GM23338 (cell line): ENCODE measurements at regions not wholly inside any gene's neighbourhood (a gene's known extent, or its start where the extent isn't known, plus 50 kb on each side); places are given as distances from the start of the nearest gene placed in this dataset.

Experiments used
- ATAC-seq: fragments of 200-7000 bp; cut with Tn5 transposase; 3 replicates; pipeline ENCODE4 v1.9.1; 2020
- DNase-seq: peaks from one replicate; pipeline ENCODE4 v3.0.0-alpha.2; 2015; ENCODE audit warnings: low spot score
- H2AFZ ChIP-seq: fragments of 200-600 bp; sonication (generic); 2 replicates; pipeline ENCODE4 v1.8.0; 2016; ENCODE audit warnings: antibody characterized with exemption, mild to moderate bottlenecking, moderate library complexity
- H3F3A ChIP-seq: fragments of 200-600 bp; sonication (generic); replicated peaks from 2 replicates; pipeline ENCODE4 v1.8.0; 2017; ENCODE audit warnings: antibody characterized with exemption, mixed run types, low read depth
- H3K27ac ChIP-seq: fragments of 200-600 bp; sonication (generic); 2 replicates; pipeline ENCODE4 v1.6.1; 2016; ENCODE audit warnings: low read depth
- H3K27me3 ChIP-seq: fragments of 200-600 bp; sonication (generic); 2 replicates; pipeline ENCODE4 v1.8.0; 2016; ENCODE audit warnings: mild to moderate bottlenecking, mixed run types, moderate library complexity; ENCODE audit not compliant: insufficient read depth
- H3K36me3 ChIP-seq: fragments of 200-600 bp; sonication (generic); 2 replicates; pipeline ENCODE4 v1.8.0; 2016; ENCODE audit warnings: mild to moderate bottlenecking; ENCODE audit not compliant: insufficient read depth
- H3K4me1 ChIP-seq: fragments of 200-600 bp; sonication (generic); 2 replicates; pipeline ENCODE4 v1.8.0; 2016; ENCODE audit warnings: mild to moderate bottlenecking, moderate library complexity; ENCODE audit not compliant: insufficient read depth
- H3K4me2 ChIP-seq: fragments of 200-600 bp; sonication (generic); 2 replicates; pipeline ENCODE4 v1.7.1; 2017; ENCODE audit warnings: mixed run types
- H3K4me3 ChIP-seq: fragments of 200-600 bp; sonication (generic); 2 replicates; pipeline ENCODE4 v1.6.1; 2016; ENCODE audit warnings: mixed run types
- H3K79me2 ChIP-seq: fragments of 200-600 bp; sonication (generic); replicated peaks from 2 replicates; pipeline ENCODE4 v1.8.0; 2017; ENCODE audit warnings: mild to moderate bottlenecking; ENCODE audit not compliant: insufficient read depth
- H3K9me2 ChIP-seq: fragments of 200-600 bp; sonication (generic); 2 replicates; pipeline ENCODE4 v1.8.0; 2017; ENCODE audit not compliant: insufficient read depth
- H4K20me1 ChIP-seq: fragments of 200-600 bp; sonication (generic); replicated peaks from 2 replicates; pipeline ENCODE4 v1.8.0; 2017; ENCODE audit warnings: mild to moderate bottlenecking; ENCODE audit not compliant: insufficient read depth
- H3K27ac Mint-ChIP-seq: 2 replicates; pipeline ENCODE4 v1.8.0; 2020; ENCODE audit warnings: inconsistent platforms, mild to moderate bottlenecking, moderate library complexity, mixed read lengths
- H3K27me3 Mint-ChIP-seq: 3 replicates; pipeline ENCODE4 v1.8.0; 2022; ENCODE audit warnings: low read depth, mild to moderate bottlenecking, moderate library complexity, mixed read lengths, inconsistent platforms; ENCODE audit not compliant: insufficient read depth, poor library complexity
- H3K36me3 Mint-ChIP-seq: 3 replicates; pipeline ENCODE4 v1.8.0; 2021; ENCODE audit warnings: low read depth, mild to moderate bottlenecking, inconsistent platforms, moderate library complexity, mixed read lengths
- H3K4me1 Mint-ChIP-seq: 3 replicates; pipeline ENCODE4 v1.8.0; 2020; ENCODE audit warnings: mild to moderate bottlenecking, inconsistent platforms, mixed read lengths
- H3K4me3 Mint-ChIP-seq: 3 replicates; pipeline ENCODE4 v1.8.0; 2021; ENCODE audit warnings: moderate library complexity, mild to moderate bottlenecking, inconsistent platforms, mixed read lengths
- H3K9me3 Mint-ChIP-seq: 3 replicates; pipeline ENCODE4 v1.8.0; 2020; ENCODE audit warnings: moderate library complexity, mild to moderate bottlenecking, inconsistent platforms, mixed read lengths
- CREB1 ChIP-seq: fragments of 250-450 bp; sonication (Bioruptor Pico); IDR thresholded peaks from 2 replicates; pipeline ENCODE4 v1.5.0; 2020; ENCODE audit warnings: low read depth, mild to moderate bottlenecking, moderate library complexity
- CTCF ChIP-seq, 2 experiments: fragments of 200-600 bp in 1 of 2; sonication (generic) in 1 of 2; conservative IDR thresholded peaks; 2 replicates each; pipeline versions ENCODE4 v1.5.1 to v1.6.1; 2016 to 2017; ENCODE audit warnings: antibody characterized with exemption in 2 of 2, low read depth in 2 of 2, mild to moderate bottlenecking in 2 of 2, moderate library complexity in 1 of 2
- ETS1 ChIP-seq: IDR thresholded peaks from 2 replicates; pipeline ENCODE4 v1.6.1; 2016; ENCODE audit warnings: antibody characterized with exemption
- EZH2 ChIP-seq: fragments of 200-600 bp; sonication (generic); IDR thresholded peaks from one replicate; pipeline ENCODE4 v1.8.0; 2017; ENCODE audit warnings: antibody characterized with exemption, mild to moderate bottlenecking, low read depth; ENCODE audit not compliant: unreplicated experiment
- EZH2phosphoT487 ChIP-seq: fragments of 200-600 bp; sonication (generic); IDR thresholded peaks from one replicate; pipeline ENCODE4 v1.8.1; 2018; ENCODE audit warnings: antibody characterized with exemption; ENCODE audit not compliant: unreplicated experiment
- JUNB ChIP-seq: IDR thresholded peaks from one replicate; pipeline ENCODE4 v1.6.1; 2016; ENCODE audit warnings: antibody characterized with exemption; ENCODE audit not compliant: unreplicated experiment
- NANOG ChIP-seq: IDR thresholded peaks from 2 replicates; pipeline ENCODE4 v1.6.1; 2016; ENCODE audit warnings: antibody characterized with exemption, borderline replicate concordance
- POLR2AphosphoS5 ChIP-seq: IDR thresholded peaks from 2 replicates; pipeline ENCODE4 v1.6.1; 2016; ENCODE audit warnings: antibody characterized with exemption, low read depth
- REST ChIP-seq: IDR thresholded peaks from one replicate; pipeline ENCODE4 v1.6.1; 2018; ENCODE audit warnings: antibody characterized with exemption; ENCODE audit not compliant: unreplicated experiment
- STAT1 ChIP-seq: IDR thresholded peaks from one replicate; pipeline ENCODE4 v1.6.1; 2016; ENCODE audit warnings: antibody characterized with exemption; ENCODE audit not compliant: unreplicated experiment
- ZNF114 ChIP-seq: fragments of 250-450 bp; sonication (Bioruptor Pico); IDR thresholded peaks from 2 replicates; pipeline ENCODE4 v1.5.0; 2020; ENCODE audit warnings: mild to moderate bottlenecking, moderate library complexity
- ZNF331 ChIP-seq: fragments of 250-450 bp; sonication (Bioruptor Pico); IDR thresholded peaks from 2 replicates; pipeline ENCODE4 v1.5.0; 2020; ENCODE audit warnings: low read depth, mild to moderate bottlenecking, moderate library complexity

- TF ChIP-seq ZNF114 (CRISPR knock-in tag) = no peak
- no peak for TF ChIP-seq EZH2phosphoT487
Observed at GRCh38 chr1:91201694-91202093, 179.9 kb upstream of the ZNF644 start (continued).

- peaks cover 2% of the 10 kb centered on the region for H3K27me3 Mint-ChIP-seq
- peak overlapping the region; percentile 47; the same call in 1 of the 2 replicates for H2AFZ ChIP-seq
- H3K27me3 ChIP-seq = no peaks in the 10 kb centered on the region
- TF ChIP-seq STAT1 = no peak
- TF ChIP-seq CREB1 (CRISPR knock-in tag) = no peak
- no peak for TF ChIP-seq EZH2
- no peak for TF ChIP-seq POLR2AphosphoS5
- TF ChIP-seq JUNB = no peak
- no peak for TF ChIP-seq EZH2phosphoT487
- H3K4me1 ChIP-seq = no peaks in the 10 kb centered on the region; the same call in 1 of the 2 replicates
- no peaks in the 10 kb centered on the region for H3K9me2 ChIP-seq
- no peak overlapping the region for H3K4me3 ChIP-seq
- H3F3A ChIP-seq = no peaks in the 10 kb centered on the region
- H3K36me3 Mint-ChIP-seq = no peaks in the 10 kb centered on the region
- no peak overlapping the region; the same call in 1 of the 2 replicates for H3K4me2 ChIP-seq
- no peaks in the 10 kb centered on the region for H3K9me3 Mint-ChIP-seq
- no peaks in the 10 kb centered on the region for H4K20me1 ChIP-seq
- H3K27ac Mint-ChIP-seq = no peak overlapping the region
- H3K4me1 Mint-ChIP-seq = peaks cover 12% of the 10 kb centered on the region
- H3K27ac ChIP-seq = 0 out of 2 replicates have a peak overlapping the region, but pooled peaks have one; percentile 15
- no peak for ATAC-seq
- H3K36me3 ChIP-seq = no peaks in the 10 kb centered on the region
- no peaks in the 10 kb centered on the region for H3K79me2 ChIP-seq
- no peak overlapping the region for H3K4me3 Mint-ChIP-seq
- DNase-seq = no peak
Observed at GRCh38 chr1:91201176-91201575, 179.3 kb upstream of the ZNF644 start.

- H4K20me1 ChIP-seq = no peaks in the 10 kb centered on the region
- H3K27ac ChIP-seq = 0 out of 2 replicates have a peak overlapping the region, but pooled peaks have one; percentile 15
- no peak overlapping the region; the same call in 1 of the 2 replicates for H3K4me2 ChIP-seq
- no peaks in the 10 kb centered on the region for H3K79me2 ChIP-seq
- H3K4me1 Mint-ChIP-seq = peaks cover 12% of the 10 kb centered on the region
- no peaks in the 10 kb centered on the region for H3K27me3 ChIP-seq
- no peaks in the 10 kb centered on the region for H3K9me2 ChIP-seq
- H3K4me1 ChIP-seq = no peaks in the 10 kb centered on the region; the same call in 1 of the 2 replicates
- peaks cover 2% of the 10 kb centered on the region for H3K27me3 Mint-ChIP-seq
- H3K4me3 Mint-ChIP-seq = no peak overlapping the region
- peak overlapping the region; percentile 47; the same call in 1 of the 2 replicates for H2AFZ ChIP-seq
- H3K4me3 ChIP-seq = no peak overlapping the region
- H3F3A ChIP-seq = no peaks in the 10 kb centered on the region
- no peak overlapping the region for H3K27ac Mint-ChIP-seq
- H3K36me3 ChIP-seq = no peaks in the 10 kb centered on the region
- ATAC-seq (no peak), DNase-seq (no peak)
- no peaks in the 10 kb centered on the region for H3K36me3 Mint-ChIP-seq
- H3K9me3 Mint-ChIP-seq = no peaks in the 10 kb centered on the region
- no peak for TF ChIP-seq ZNF331 (CRISPR knock-in tag)
- TF ChIP-seq ZNF114 (CRISPR knock-in tag) = no peak
- TF ChIP-seq CTCF (conservative IDR thresholded peaks at IDR 0.05; ENCODE audit: low read depth in 2 of 2) = no peak
- no peak for TF ChIP-seq EZH2
- TF ChIP-seq CREB1 (CRISPR knock-in tag) = no peak
- no peak for TF ChIP-seq REST
- TF ChIP-seq NANOG = no peak
- no peak for TF ChIP-seq STAT1
- TF ChIP-seq ETS1 = no peak
- TF ChIP-seq EZH2phosphoT487 = no peak
- no peak for TF ChIP-seq POLR2AphosphoS5
Observed at GRCh38 chr1:91200675-91201074, 178.8 kb upstream of the ZNF644 start.
